Adrenal gland (tissue), 9 donors: ENCODE measurements at regions not wholly inside any gene's neighbourhood (a gene's known extent, or its start where the extent isn't known, plus 50 kb on each side); places are given as distances from the start of the nearest gene placed in this dataset.
"Not testable (repeated sequence)": the region's sequence is repeated elsewhere in the genome, so short reads cannot be mapped to it uniquely, and the experiment has no call there.

ENCODE experiments used
- DNase-seq, 7 donors: peaks; one replicate each; pipeline ENCODE4 v3.0.0-alpha.2; 2019 to 2020
- H3K27ac ChIP-seq, 5 donors: fragments of 200-600 bp; sonication (generic) in 4 of 5; 1 replicate in 3 of 5; 2 replicates in 2 of 5; pipeline versions ENCODE4 v1.5.1 to v1.8.0; 2016 to 2020; ENCODE audit warnings: mild to moderate bottlenecking in 1 of 5
- H3K27me3 ChIP-seq: fragments of 200-600 bp; 2 replicates; pipeline ENCODE4 v1.8.0; 2021
- H3K36me3 ChIP-seq, 2 donors: fragments of 200-600 bp; replicated peaks in 1 of 2; 1 replicate in 1 of 2; 2 replicates in 1 of 2; pipeline versions ENCODE4 v1.5.1 to v1.8.0; 2018 to 2022
- H3K4me1 ChIP-seq, 2 donors: fragments of 200-600 bp; replicated peaks in 1 of 2; 1 replicate in 1 of 2; 2 replicates in 1 of 2; pipeline versions ENCODE4 v1.5.1 to v1.8.0; 2018 to 2021
- H3K4me3 ChIP-seq, 4 donors: fragments of 200-600 bp; sonication (generic) in 3 of 4; one replicate each; pipeline ENCODE4 v1.5.1; 2016 to 2018
- H3K9me3 ChIP-seq, 3 donors: fragments of 200-600 bp; sonication (generic) in 1 of 3; replicated peaks in 1 of 3; 1 replicate in 2 of 3; 2 replicates in 1 of 3; pipeline versions ENCODE4 v1.5.1 to v1.8.0; 2016 to 2021
- POLR2A ChIP-seq, 2 donors: fragments of 450-650 bp; IDR thresholded peaks; one replicate each; pipeline ENCODE4 v1.6.1; 2017; ENCODE audit warnings: antibody characterized with exemption in 2 of 2, mild to moderate bottlenecking in 2 of 2, moderate library complexity in 1 of 2
- WGBS, 4 donors: extraction: QIAGEN DNeasy Blood & Tissue Kit in 2 of 4; methylation state at CpG; one replicate each; pipeline versions ENCODE4 v1.1.5 to v1.1.7; 2013 to 2017; 5-methylcytosine and 5-hydroxymethylcytosine counted together
- intact Hi-C, 2 donors: fragments of 100-400 bp; cut with DNase I; formaldehyde crosslinking; loops; one replicate each; pipeline versions ENCODE4 v1.14.1 to v1.15.0; 2022 to 2023
- TF ChIP-seq, protein P1 (sequence below), 6 experiments: fragments of 450-650 bp in 4 of 6; fragments of 200-600 bp in 2 of 6; sonication (generic) in 1 of 6; IDR thresholded peaks; 1 replicate in 5 of 6; 2 replicates in 1 of 6; pipeline versions ENCODE4 v1.5.1 to v1.8.0; 2016 to 2021; ENCODE audit warnings: antibody characterized with exemption in 6 of 6, mild to moderate bottlenecking in 2 of 6, moderate library complexity in 1 of 6
- donor health status: healthy with polysubstance abuse.
- donor health status: Bipolar disorder and iron deficiency.
- donor health status: DM: yes; HTN: yes; CAD: no.
- donor health status: DM: no; HTN: no; CAD: no.
- donor health status: DM: no; HTN: no; CAD: no.

DNA sequence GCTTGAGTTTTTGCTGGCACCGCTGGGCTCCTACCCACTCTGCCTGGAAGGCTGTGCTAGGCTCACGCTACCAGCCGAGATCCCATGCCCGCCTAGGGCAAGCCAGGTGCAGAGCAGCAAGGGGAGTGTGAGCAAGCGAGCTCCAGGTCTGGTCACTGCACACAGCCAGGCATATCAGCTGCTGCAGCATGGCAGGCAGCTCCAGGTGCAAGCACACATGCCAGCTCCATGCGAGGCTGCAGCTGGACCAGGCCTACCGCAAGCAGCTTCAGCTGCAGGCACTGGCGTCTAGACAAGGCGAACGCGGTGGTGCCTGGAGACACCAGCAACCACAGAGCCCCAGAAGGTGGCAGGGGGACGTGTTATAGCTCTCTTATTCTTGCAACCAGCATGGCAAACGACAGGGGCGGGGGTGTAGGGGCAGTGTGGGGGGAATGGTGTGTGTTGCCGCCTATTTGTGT lies 614.7 kb upstream of the EPHA5 start:
- H3K4me1 ChIP-seq = no peaks in the 10 kb centered on the region
- peaks cover 0 to 6% (median 0%) of the 10 kb centered on the region in 3 donors for H3K9me3 ChIP-seq
- WGBS, 4 donors = 78 to 90% (median 86%) methylated on average over 8 to 15 of the region's 15 CpGs
- no peak overlapping the region for H3K4me3 ChIP-seq
- H3K36me3 ChIP-seq = no peaks in the 10 kb centered on the region
- TF ChIP-seq, protein P1, sequence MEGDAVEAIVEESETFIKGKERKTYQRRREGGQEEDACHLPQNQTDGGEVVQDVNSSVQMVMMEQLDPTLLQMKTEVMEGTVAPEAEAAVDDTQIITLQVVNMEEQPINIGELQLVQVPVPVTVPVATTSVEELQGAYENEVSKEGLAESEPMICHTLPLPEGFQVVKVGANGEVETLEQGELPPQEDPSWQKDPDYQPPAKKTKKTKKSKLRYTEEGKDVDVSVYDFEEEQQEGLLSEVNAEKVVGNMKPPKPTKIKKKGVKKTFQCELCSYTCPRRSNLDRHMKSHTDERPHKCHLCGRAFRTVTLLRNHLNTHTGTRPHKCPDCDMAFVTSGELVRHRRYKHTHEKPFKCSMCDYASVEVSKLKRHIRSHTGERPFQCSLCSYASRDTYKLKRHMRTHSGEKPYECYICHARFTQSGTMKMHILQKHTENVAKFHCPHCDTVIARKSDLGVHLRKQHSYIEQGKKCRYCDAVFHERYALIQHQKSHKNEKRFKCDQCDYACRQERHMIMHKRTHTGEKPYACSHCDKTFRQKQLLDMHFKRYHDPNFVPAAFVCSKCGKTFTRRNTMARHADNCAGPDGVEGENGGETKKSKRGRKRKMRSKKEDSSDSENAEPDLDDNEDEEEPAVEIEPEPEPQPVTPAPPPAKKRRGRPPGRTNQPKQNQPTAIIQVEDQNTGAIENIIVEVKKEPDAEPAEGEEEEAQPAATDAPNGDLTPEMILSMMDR (IDR thresholded peaks at IDR 0.05) = no peak
- no peak for TF ChIP-seq POLR2A (IDR thresholded peaks at IDR 0.05)
- intact Hi-C loops = no loop called here
- DNase-seq = no peak
- H3K27ac ChIP-seq = no peak overlapping the region
- H3K27me3 ChIP-seq = no peaks in the 10 kb centered on the region

DNA sequence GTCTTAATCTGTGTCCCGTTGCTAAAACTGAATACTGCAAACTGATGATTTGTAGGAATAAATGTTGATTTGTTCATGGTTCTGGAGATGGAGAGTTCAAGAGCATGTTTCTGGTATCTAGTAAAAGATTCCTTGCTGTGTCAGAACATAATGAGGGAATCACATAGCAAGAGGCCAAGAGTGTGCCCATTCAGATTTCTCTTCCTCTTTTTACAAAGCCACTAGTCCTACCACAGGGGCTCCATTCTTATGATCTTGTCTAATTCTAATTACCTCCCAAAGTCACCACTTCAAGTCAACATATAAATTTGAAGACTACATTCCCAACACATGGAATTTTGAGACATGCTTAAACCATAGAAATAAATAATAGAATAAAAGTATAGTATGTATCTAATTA lies 608.8 kb upstream of the EPHA5 start:
- WGBS, 4 donors = 83 to 87% (median 84%) methylated on average over 1 of the region's 1 CpG
- no peaks in the 10 kb centered on the region for H3K9me3 ChIP-seq
- H3K4me3 ChIP-seq = no peak overlapping the region
- no peaks in the 10 kb centered on the region for H3K4me1 ChIP-seq
- no peak overlapping the region for H3K27ac ChIP-seq
- intact Hi-C loops = no loop called here
- no peak for DNase-seq
- no peak for TF ChIP-seq POLR2A (IDR thresholded peaks at IDR 0.05)
- TF ChIP-seq, protein P1 (IDR thresholded peaks at IDR 0.05) = no peak
- H3K36me3 ChIP-seq = no peaks in the 10 kb centered on the region
- H3K27me3 ChIP-seq = no peaks in the 10 kb centered on the region

DNA sequence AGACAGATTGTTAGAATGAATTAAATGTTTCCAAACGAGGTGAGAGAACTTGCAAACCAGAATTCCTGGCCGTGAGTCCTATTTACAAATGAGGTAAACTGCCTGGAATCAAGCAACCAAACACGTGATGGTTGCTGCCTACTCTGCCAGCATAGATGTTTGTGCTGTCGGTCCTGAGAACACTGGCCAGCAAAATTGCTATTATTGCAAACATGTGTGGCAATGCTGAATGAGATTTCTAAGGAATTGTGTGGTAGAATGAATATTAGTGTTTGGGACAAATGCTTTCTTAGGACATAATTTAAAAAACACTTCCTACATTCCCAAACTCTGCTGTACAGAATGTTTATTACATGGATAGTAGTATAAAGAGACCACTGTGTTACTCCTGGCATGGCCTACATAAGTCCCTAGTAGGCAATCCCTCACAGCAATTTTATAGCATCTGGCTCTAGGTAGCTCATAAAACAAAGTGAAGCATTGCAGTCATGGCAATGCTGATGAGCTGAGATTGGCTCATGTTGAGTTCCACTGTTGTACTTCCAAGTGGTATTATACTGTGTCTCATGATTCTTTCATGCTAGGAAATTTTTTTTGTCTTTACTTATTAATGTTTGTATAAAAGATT lies 605.2 kb upstream of the EPHA5 start:
- Histone ChIP-seq H3K9me3 (no peaks in the 10 kb centered on the region), H3K27me3 (no peaks in the 10 kb centered on the region), H3K4me3 (no peak overlapping the region), H3K36me3 (no peaks in the 10 kb centered on the region), H3K4me1 (no peaks in the 10 kb centered on the region), H3K27ac (no peak overlapping the region)
- intact Hi-C loops = no loop called here
- TF ChIP-seq, protein P1 (IDR thresholded peaks at IDR 0.05) = no peak
- no peak for TF ChIP-seq POLR2A (IDR thresholded peaks at IDR 0.05)
- DNase-seq = no peak
- 44 to 48% (median 46%) methylated on average over 4 of the region's 4 CpGs for WGBS, 4 donors

DNA sequence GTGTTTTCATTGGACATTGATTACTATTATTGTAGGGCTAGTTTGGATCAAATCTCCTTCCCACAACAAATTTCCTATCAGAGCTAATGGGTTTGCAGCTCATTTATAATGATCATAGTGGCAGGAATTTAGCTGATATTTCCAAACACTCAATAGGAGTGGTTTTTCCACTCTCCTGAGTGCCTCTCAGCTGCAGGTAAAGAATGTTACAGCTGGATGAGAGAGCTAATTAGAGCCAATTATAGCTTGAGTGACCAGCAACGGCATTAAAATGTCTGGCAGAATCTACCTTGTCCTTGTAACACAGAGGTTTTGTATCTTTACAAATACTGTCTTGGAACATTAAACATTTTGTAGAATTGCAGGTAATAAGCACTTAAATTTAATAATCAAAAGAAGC lies 602.8 kb upstream of the EPHA5 start:
- Histone ChIP-seq H3K27ac (no peak overlapping the region), H3K9me3 (no peaks in the 10 kb centered on the region), H3K4me1 (no peaks in the 10 kb centered on the region), H3K36me3 (no peaks in the 10 kb centered on the region), H3K27me3 (no peaks in the 10 kb centered on the region), H3K4me3 (no peak overlapping the region)
- WGBS, 4 donors = 43 to 61% (median 53%) methylated on average over 1 of the region's 1 CpG
- DNase-seq = no peak
- TF ChIP-seq, protein P1 (IDR thresholded peaks at IDR 0.05) = no peak
- no peak for TF ChIP-seq POLR2A (IDR thresholded peaks at IDR 0.05)
- intact Hi-C loops = no loop called here

DNA sequence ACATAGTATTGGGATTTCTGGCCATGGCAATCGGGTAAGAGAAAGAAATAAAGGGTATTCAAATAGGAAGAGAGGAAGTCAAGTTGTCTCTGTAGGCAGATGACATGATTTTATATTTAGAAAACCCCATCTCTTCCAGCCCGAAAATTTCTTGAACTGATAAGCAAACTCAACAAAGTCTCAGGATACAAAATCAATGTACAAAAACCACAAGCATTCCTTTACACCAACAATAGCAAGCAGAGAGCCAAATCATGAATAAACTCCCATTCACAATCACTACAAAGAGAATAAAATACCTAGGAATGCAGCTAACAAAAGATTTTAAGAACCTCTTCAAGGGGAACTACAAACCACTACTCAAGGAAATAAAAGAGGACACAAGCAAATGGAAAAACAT lies 600.1 kb upstream of the EPHA5 start:
- H3K36me3 ChIP-seq, H3K4me1 ChIP-seq, H3K9me3 ChIP-seq, intact Hi-C loops, H3K4me3 ChIP-seq, DNase-seq, H3K27ac ChIP-seq, H3K27me3 ChIP-seq: not testable (repeated sequence)
- WGBS, 4 donors = 51 to 63% (median 53%) methylated on average over 2 of the region's 2 CpGs

DNA sequence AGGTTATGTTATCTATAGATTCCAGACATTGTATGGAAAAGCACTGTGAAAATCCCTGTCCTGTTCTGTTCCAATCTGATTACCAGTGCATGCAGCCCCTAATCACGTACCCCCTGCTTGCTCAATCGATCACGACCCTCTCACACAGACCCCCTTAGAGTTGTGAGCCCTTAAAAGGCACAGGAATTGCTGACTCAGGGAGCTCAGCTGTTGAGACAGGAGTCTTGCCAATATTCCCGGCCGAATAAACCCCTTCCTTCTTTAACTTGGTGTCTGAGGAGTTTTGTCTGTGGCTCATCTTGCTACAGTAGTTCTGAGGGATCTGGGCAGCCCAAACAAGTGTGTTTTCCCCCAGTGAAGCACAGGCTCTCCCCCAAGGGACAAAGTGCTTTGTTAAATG lies 596.3 kb upstream of the EPHA5 start:
- H3K4me1 ChIP-seq, H3K4me3 ChIP-seq, H3K9me3 ChIP-seq, DNase-seq, intact Hi-C loops, H3K27me3 ChIP-seq, H3K27ac ChIP-seq, H3K36me3 ChIP-seq: not testable (repeated sequence)
- WGBS, 4 donors = 69 to 80% (median 77%) methylated on average over 5 of the region's 5 CpGs
